ENCODE measurements at regions not wholly inside any gene's neighbourhood (a gene's known extent, or its start where the extent isn't known, plus 50 kb on each side); places are given as distances from the start of the nearest gene placed in this dataset.

- Histone ChIP-seq H3K9me2 (ENCODE audit: insufficient read depth) (peaks cover 2% of the 10 kb centered on the region; the same call in 1 of the 2 replicates), H3K36me3 (ENCODE audit: insufficient read depth) (no peaks in the 10 kb centered on the region), H3K27me3 (ENCODE audit: insufficient read depth) (no peaks in the 10 kb centered on the region), H3K27ac (ENCODE audit: low read depth) (no peak overlapping the region), H3K4me3 (no peak overlapping the region), H3K79me2 (replicated peaks; ENCODE audit: insufficient read depth) (no peaks in the 10 kb centered on the region), H3K4me1 (ENCODE audit: insufficient read depth) (peaks cover 5% of the 10 kb centered on the region), H3K4me2 (no peak overlapping the region), H4K20me1 (replicated peaks; ENCODE audit: insufficient read depth) (no peaks in the 10 kb centered on the region), H3F3A (replicated peaks; ENCODE audit: low read depth) (no peaks in the 10 kb centered on the region), H2AFZ (no peak overlapping the region)
- Mint-ChIP-seq H3K36me3 (ENCODE audit: low read depth) (no peaks in the 10 kb centered on the region), H3K27me3 (ENCODE audit: insufficient read depth, low read depth, poor library complexity) (no peaks in the 10 kb centered on the region), H3K27ac (no peak overlapping the region), H3K4me3 (no peak overlapping the region), H3K9me3 (no peaks in the 10 kb centered on the region), H3K4me1 (peaks cover 6% of the 10 kb centered on the region; the same call in 2 of the 3 replicates)
- no peak for DNase-seq (ENCODE audit: low spot score)
- no peak for TF ChIP-seq STAT1 (IDR thresholded peaks at IDR 0.05; ENCODE audit: unreplicated experiment)
- no peak for TF ChIP-seq CTCF (conservative IDR thresholded peaks at IDR 0.05; ENCODE audit: low read depth in 2 of 2)
- no peak for TF ChIP-seq NANOG (IDR thresholded peaks at IDR 0.05; ENCODE audit: borderline replicate concordance)
- no peak for TF ChIP-seq REST (IDR thresholded peaks at IDR 0.05; ENCODE audit: unreplicated experiment)
- no peak for TF ChIP-seq POLR2AphosphoS5 (IDR thresholded peaks at IDR 0.05; ENCODE audit: low read depth)
- no peak for TF ChIP-seq ZNF462 (CRISPR knock-in tag; IDR thresholded peaks at IDR 0.05)
- TF ChIP-seq ZNF331 (CRISPR knock-in tag; IDR thresholded peaks at IDR 0.05; ENCODE audit: low read depth): no peak
- no peak for TF ChIP-seq EZH2phosphoT487 (IDR thresholded peaks at IDR 0.05; ENCODE audit: unreplicated experiment)
- no peak for TF ChIP-seq CREB1 (CRISPR knock-in tag; IDR thresholded peaks at IDR 0.05; ENCODE audit: low read depth)
- TF ChIP-seq JUNB (IDR thresholded peaks at IDR 0.05; ENCODE audit: unreplicated experiment): no peak
- TF ChIP-seq ZNF114 (CRISPR knock-in tag; IDR thresholded peaks at IDR 0.05): no peak
- TF ChIP-seq EZH2 (IDR thresholded peaks at IDR 0.05; ENCODE audit: low read depth, unreplicated experiment): no peak
- no peak for TF ChIP-seq ETS1 (IDR thresholded peaks at IDR 0.05)
- no peak for ATAC-seq
These were observed 770.9 kb downstream of the TUSC7 start for GRCh38 chr3:117480525-117480924.

Measured in GM23338 (cell line).